GM23338 (cell line): ENCODE measurements at regions not wholly inside any gene's neighbourhood (a gene's known extent, or its start where the extent isn't known, plus 50 kb on each side); places are given as distances from the start of the nearest gene placed in this dataset.

Experiments
- ATAC-seq: fragments of 200-7000 bp; cut with Tn5 transposase; 3 replicates; pipeline ENCODE4 v1.9.1; 2020
- DNase-seq: peaks from one replicate; pipeline ENCODE4 v3.0.0-alpha.2; 2015; ENCODE audit warnings: low spot score
- H2AFZ ChIP-seq: fragments of 200-600 bp; sonication (generic); 2 replicates; pipeline ENCODE4 v1.8.0; 2016; ENCODE audit warnings: antibody characterized with exemption, mild to moderate bottlenecking, moderate library complexity
- H3F3A ChIP-seq: fragments of 200-600 bp; sonication (generic); replicated peaks from 2 replicates; pipeline ENCODE4 v1.8.0; 2017; ENCODE audit warnings: antibody characterized with exemption, mixed run types, low read depth
- H3K27ac ChIP-seq: fragments of 200-600 bp; sonication (generic); 2 replicates; pipeline ENCODE4 v1.6.1; 2016; ENCODE audit warnings: low read depth
- H3K27me3 ChIP-seq: fragments of 200-600 bp; sonication (generic); 2 replicates; pipeline ENCODE4 v1.8.0; 2016; ENCODE audit warnings: mild to moderate bottlenecking, mixed run types, moderate library complexity; ENCODE audit not compliant: insufficient read depth
- H3K36me3 ChIP-seq: fragments of 200-600 bp; sonication (generic); 2 replicates; pipeline ENCODE4 v1.8.0; 2016; ENCODE audit warnings: mild to moderate bottlenecking; ENCODE audit not compliant: insufficient read depth
- H3K4me1 ChIP-seq: fragments of 200-600 bp; sonication (generic); 2 replicates; pipeline ENCODE4 v1.8.0; 2016; ENCODE audit warnings: mild to moderate bottlenecking, moderate library complexity; ENCODE audit not compliant: insufficient read depth
- H3K4me2 ChIP-seq: fragments of 200-600 bp; sonication (generic); 2 replicates; pipeline ENCODE4 v1.7.1; 2017; ENCODE audit warnings: mixed run types
- H3K4me3 ChIP-seq: fragments of 200-600 bp; sonication (generic); 2 replicates; pipeline ENCODE4 v1.6.1; 2016; ENCODE audit warnings: mixed run types
- H3K79me2 ChIP-seq: fragments of 200-600 bp; sonication (generic); replicated peaks from 2 replicates; pipeline ENCODE4 v1.8.0; 2017; ENCODE audit warnings: mild to moderate bottlenecking; ENCODE audit not compliant: insufficient read depth
- H3K9me2 ChIP-seq: fragments of 200-600 bp; sonication (generic); 2 replicates; pipeline ENCODE4 v1.8.0; 2017; ENCODE audit not compliant: insufficient read depth
- H4K20me1 ChIP-seq: fragments of 200-600 bp; sonication (generic); replicated peaks from 2 replicates; pipeline ENCODE4 v1.8.0; 2017; ENCODE audit warnings: mild to moderate bottlenecking; ENCODE audit not compliant: insufficient read depth
- H3K27ac Mint-ChIP-seq: 2 replicates; pipeline ENCODE4 v1.8.0; 2020; ENCODE audit warnings: inconsistent platforms, mild to moderate bottlenecking, moderate library complexity, mixed read lengths
- H3K27me3 Mint-ChIP-seq: 3 replicates; pipeline ENCODE4 v1.8.0; 2022; ENCODE audit warnings: low read depth, mild to moderate bottlenecking, moderate library complexity, mixed read lengths, inconsistent platforms; ENCODE audit not compliant: insufficient read depth, poor library complexity
- H3K36me3 Mint-ChIP-seq: 3 replicates; pipeline ENCODE4 v1.8.0; 2021; ENCODE audit warnings: low read depth, mild to moderate bottlenecking, inconsistent platforms, moderate library complexity, mixed read lengths
- H3K4me1 Mint-ChIP-seq: 3 replicates; pipeline ENCODE4 v1.8.0; 2020; ENCODE audit warnings: mild to moderate bottlenecking, inconsistent platforms, mixed read lengths
- H3K4me3 Mint-ChIP-seq: 3 replicates; pipeline ENCODE4 v1.8.0; 2021; ENCODE audit warnings: moderate library complexity, mild to moderate bottlenecking, inconsistent platforms, mixed read lengths
- H3K9me3 Mint-ChIP-seq: 3 replicates; pipeline ENCODE4 v1.8.0; 2020; ENCODE audit warnings: moderate library complexity, mild to moderate bottlenecking, inconsistent platforms, mixed read lengths
- CREB1 ChIP-seq: fragments of 250-450 bp; sonication (Bioruptor Pico); IDR thresholded peaks from 2 replicates; pipeline ENCODE4 v1.5.0; 2020; ENCODE audit warnings: low read depth, mild to moderate bottlenecking, moderate library complexity
- EZH2phosphoT487 ChIP-seq: fragments of 200-600 bp; sonication (generic); IDR thresholded peaks from one replicate; pipeline ENCODE4 v1.8.1; 2018; ENCODE audit warnings: antibody characterized with exemption; ENCODE audit not compliant: unreplicated experiment
- NANOG ChIP-seq: IDR thresholded peaks from 2 replicates; pipeline ENCODE4 v1.6.1; 2016; ENCODE audit warnings: antibody characterized with exemption, borderline replicate concordance
- STAT1 ChIP-seq: IDR thresholded peaks from one replicate; pipeline ENCODE4 v1.6.1; 2016; ENCODE audit warnings: antibody characterized with exemption; ENCODE audit not compliant: unreplicated experiment
- ZNF114 ChIP-seq: fragments of 250-450 bp; sonication (Bioruptor Pico); IDR thresholded peaks from 2 replicates; pipeline ENCODE4 v1.5.0; 2020; ENCODE audit warnings: mild to moderate bottlenecking, moderate library complexity
- ZNF331 ChIP-seq: fragments of 250-450 bp; sonication (Bioruptor Pico); IDR thresholded peaks from 2 replicates; pipeline ENCODE4 v1.5.0; 2020; ENCODE audit warnings: low read depth, mild to moderate bottlenecking, moderate library complexity
- TF ChIP-seq, protein P1 (sequence below): IDR thresholded peaks from one replicate; pipeline ENCODE4 v1.6.1; 2018; ENCODE audit warnings: antibody characterized with exemption; ENCODE audit not compliant: unreplicated experiment
- TF ChIP-seq, protein P2 (sequence below), 2 experiments: fragments of 200-600 bp in 1 of 2; sonication (generic) in 1 of 2; conservative IDR thresholded peaks; 2 replicates each; pipeline versions ENCODE4 v1.5.1 to v1.6.1; 2016 to 2017; ENCODE audit warnings: antibody characterized with exemption in 2 of 2, low read depth in 2 of 2, mild to moderate bottlenecking in 2 of 2, moderate library complexity in 1 of 2

DNA sequence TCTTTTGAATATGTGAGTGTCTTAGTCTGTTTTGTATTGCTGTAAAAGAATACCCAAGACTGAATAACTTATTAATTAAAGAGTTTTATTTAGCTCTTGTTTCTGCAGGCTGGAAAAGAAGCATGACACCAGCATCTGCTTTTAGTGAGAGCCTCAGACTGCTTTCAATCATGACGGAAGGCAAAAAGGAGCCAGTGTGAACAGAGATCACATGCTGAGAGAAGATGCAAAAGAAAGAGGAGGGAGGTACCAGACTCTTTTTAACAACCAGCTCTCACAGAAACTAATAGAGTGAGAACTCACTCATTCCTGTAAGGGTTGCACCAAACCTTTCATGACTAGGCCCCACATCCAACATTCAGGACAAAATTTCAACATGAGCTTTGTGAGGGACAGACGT lies 101.6 kb upstream of the HNMT start:
- peak; percentile 17 for DNase-seq
- Histone ChIP-seq H3K9me2 (no peaks in the 10 kb centered on the region), H3F3A (no peaks in the 10 kb centered on the region), H3K27ac (no peak overlapping the region), H3K79me2 (no peaks in the 10 kb centered on the region), H3K4me3 (no peak overlapping the region), H3K4me1 (peaks cover 7% of the 10 kb centered on the region), H3K4me2 (no peak overlapping the region), H3K36me3 (no peaks in the 10 kb centered on the region), H4K20me1 (no peaks in the 10 kb centered on the region), H3K27me3 (no peaks in the 10 kb centered on the region), H2AFZ (peak overlapping the region; percentile 49; the same call in 1 of the 2 replicates)
- H3K4me3 Mint-ChIP-seq: no peak overlapping the region
- no peak for TF ChIP-seq CREB1 (CRISPR knock-in tag)
- TF ChIP-seq ZNF331 (CRISPR knock-in tag): no peak
- TF ChIP-seq, protein P1, sequence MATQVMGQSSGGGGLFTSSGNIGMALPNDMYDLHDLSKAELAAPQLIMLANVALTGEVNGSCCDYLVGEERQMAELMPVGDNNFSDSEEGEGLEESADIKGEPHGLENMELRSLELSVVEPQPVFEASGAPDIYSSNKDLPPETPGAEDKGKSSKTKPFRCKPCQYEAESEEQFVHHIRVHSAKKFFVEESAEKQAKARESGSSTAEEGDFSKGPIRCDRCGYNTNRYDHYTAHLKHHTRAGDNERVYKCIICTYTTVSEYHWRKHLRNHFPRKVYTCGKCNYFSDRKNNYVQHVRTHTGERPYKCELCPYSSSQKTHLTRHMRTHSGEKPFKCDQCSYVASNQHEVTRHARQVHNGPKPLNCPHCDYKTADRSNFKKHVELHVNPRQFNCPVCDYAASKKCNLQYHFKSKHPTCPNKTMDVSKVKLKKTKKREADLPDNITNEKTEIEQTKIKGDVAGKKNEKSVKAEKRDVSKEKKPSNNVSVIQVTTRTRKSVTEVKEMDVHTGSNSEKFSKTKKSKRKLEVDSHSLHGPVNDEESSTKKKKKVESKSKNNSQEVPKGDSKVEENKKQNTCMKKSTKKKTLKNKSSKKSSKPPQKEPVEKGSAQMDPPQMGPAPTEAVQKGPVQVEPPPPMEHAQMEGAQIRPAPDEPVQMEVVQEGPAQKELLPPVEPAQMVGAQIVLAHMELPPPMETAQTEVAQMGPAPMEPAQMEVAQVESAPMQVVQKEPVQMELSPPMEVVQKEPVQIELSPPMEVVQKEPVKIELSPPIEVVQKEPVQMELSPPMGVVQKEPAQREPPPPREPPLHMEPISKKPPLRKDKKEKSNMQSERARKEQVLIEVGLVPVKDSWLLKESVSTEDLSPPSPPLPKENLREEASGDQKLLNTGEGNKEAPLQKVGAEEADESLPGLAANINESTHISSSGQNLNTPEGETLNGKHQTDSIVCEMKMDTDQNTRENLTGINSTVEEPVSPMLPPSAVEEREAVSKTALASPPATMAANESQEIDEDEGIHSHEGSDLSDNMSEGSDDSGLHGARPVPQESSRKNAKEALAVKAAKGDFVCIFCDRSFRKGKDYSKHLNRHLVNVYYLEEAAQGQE: no peak
- no peak for TF ChIP-seq ZNF114
- no peak for TF ChIP-seq EZH2phosphoT487
- no peak for TF ChIP-seq STAT1
- TF ChIP-seq NANOG: no peak
- no peaks in the 10 kb centered on the region for H3K36me3 Mint-ChIP-seq
- ATAC-seq: peak; percentile 52; the same call in 2 of the 3 replicates
- H3K4me1 Mint-ChIP-seq: peaks cover 29% of the 10 kb centered on the region
- no peaks in the 10 kb centered on the region for H3K27me3 Mint-ChIP-seq
- H3K9me3 Mint-ChIP-seq: no peaks in the 10 kb centered on the region
- H3K27ac Mint-ChIP-seq: 0 out of 2 replicates have a peak overlapping the region, but pooled peaks have one; percentile 3

DNA sequence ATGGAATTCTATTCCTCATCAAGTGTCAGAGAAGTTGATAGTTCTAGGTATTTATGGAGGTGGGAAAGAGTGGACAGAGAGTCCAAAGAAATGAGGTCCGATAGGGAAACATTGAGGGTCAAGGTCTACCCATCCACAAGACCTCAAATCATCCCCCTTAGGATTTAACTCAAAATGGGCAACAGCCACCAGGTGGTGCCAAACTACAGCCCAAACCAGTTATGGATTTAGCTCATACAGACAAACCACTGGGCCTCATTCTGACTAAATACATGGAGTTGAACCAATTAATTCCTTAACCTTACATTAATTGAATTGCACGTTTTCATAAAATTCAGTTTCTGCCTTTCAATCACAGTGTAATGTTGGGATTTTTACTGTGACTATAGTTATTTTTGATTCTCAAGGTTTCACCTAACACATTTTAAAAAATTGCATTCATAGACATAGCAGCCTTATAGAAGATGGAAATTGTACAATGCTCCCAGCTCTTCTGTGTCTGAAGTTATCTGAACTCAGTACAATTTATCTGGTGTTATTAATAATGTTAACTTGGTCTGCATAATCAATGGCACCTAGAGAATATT lies 98.2 kb upstream of the HNMT start:
- Mint-ChIP-seq H3K4me1 (peaks cover 20% of the 10 kb centered on the region), H3K27ac (no peak overlapping the region), H3K9me3 (no peaks in the 10 kb centered on the region), H3K27me3 (no peaks in the 10 kb centered on the region), H3K36me3 (no peaks in the 10 kb centered on the region), H3K4me3 (no peak overlapping the region)
- H3K27me3 ChIP-seq: no peaks in the 10 kb centered on the region
- H4K20me1 ChIP-seq: no peaks in the 10 kb centered on the region
- ATAC-seq (peak; percentile 89), DNase-seq (peak; percentile 80)
- no peaks in the 10 kb centered on the region for H3K9me2 ChIP-seq
- peaks cover 6% of the 10 kb centered on the region for H3K4me1 ChIP-seq
- H3K36me3 ChIP-seq: no peaks in the 10 kb centered on the region
- no peaks in the 10 kb centered on the region for H3K79me2 ChIP-seq
- no peaks in the 10 kb centered on the region for H3F3A ChIP-seq
- no peak overlapping the region for H3K4me2 ChIP-seq
- no peak overlapping the region for H3K27ac ChIP-seq
- no peak overlapping the region for H2AFZ ChIP-seq
- no peak overlapping the region for H3K4me3 ChIP-seq
- TF ChIP-seq, protein P2, sequence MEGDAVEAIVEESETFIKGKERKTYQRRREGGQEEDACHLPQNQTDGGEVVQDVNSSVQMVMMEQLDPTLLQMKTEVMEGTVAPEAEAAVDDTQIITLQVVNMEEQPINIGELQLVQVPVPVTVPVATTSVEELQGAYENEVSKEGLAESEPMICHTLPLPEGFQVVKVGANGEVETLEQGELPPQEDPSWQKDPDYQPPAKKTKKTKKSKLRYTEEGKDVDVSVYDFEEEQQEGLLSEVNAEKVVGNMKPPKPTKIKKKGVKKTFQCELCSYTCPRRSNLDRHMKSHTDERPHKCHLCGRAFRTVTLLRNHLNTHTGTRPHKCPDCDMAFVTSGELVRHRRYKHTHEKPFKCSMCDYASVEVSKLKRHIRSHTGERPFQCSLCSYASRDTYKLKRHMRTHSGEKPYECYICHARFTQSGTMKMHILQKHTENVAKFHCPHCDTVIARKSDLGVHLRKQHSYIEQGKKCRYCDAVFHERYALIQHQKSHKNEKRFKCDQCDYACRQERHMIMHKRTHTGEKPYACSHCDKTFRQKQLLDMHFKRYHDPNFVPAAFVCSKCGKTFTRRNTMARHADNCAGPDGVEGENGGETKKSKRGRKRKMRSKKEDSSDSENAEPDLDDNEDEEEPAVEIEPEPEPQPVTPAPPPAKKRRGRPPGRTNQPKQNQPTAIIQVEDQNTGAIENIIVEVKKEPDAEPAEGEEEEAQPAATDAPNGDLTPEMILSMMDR (conservative IDR thresholded peaks at IDR 0.05; ENCODE audit: low read depth in 2 of 2): peak; percentile 82 to 91
- no peak for TF ChIP-seq NANOG
